OCI-LY7 (cell line): ENCODE measurements at regions not wholly inside any gene's neighbourhood (a gene's known extent, or its start where the extent isn't known, plus 50 kb on each side); places are given as distances from the start of the nearest gene placed in this dataset.

Source experiments
- EZH2phosphoT487 ChIP-seq: fragments of 200-600 bp; sonication (generic); IDR thresholded peaks from 2 replicates; pipeline ENCODE4 v1.6.1; 2018; ENCODE audit warnings: low read depth, borderline replicate concordance, mild to moderate bottlenecking, mixed run types, antibody characterized with exemption, low read length, moderate library complexity, mixed read lengths
- TF ChIP-seq, protein P1 (sequence below): fragments of 200-600 bp; sonication (generic); conservative IDR thresholded peaks from 2 replicates; pipeline ENCODE4 v1.5.1; 2014; ENCODE audit warnings: mild to moderate bottlenecking, antibody characterized with exemption, low read length, moderate library complexity, mixed read lengths

DNA sequence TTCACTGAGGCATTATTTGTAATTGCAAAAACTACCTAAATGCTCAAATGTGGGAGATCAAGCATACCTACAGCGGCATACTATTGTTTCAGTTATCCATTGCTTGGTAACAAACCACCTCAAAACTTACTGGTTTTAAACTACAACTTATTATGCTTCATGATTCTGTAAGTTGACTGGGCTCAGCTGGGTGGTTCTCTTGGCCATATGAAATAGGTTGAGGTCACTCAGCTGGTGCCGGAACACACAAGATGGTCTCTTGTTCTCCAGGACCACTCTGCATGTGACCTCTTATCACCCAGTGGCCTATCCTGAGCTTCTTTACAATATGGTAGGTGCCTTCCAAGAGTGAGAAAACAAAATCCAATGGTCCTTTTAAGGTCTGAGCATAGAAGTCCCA is 195.4 kb upstream of the FGGY start:
- TF ChIP-seq, protein P1, sequence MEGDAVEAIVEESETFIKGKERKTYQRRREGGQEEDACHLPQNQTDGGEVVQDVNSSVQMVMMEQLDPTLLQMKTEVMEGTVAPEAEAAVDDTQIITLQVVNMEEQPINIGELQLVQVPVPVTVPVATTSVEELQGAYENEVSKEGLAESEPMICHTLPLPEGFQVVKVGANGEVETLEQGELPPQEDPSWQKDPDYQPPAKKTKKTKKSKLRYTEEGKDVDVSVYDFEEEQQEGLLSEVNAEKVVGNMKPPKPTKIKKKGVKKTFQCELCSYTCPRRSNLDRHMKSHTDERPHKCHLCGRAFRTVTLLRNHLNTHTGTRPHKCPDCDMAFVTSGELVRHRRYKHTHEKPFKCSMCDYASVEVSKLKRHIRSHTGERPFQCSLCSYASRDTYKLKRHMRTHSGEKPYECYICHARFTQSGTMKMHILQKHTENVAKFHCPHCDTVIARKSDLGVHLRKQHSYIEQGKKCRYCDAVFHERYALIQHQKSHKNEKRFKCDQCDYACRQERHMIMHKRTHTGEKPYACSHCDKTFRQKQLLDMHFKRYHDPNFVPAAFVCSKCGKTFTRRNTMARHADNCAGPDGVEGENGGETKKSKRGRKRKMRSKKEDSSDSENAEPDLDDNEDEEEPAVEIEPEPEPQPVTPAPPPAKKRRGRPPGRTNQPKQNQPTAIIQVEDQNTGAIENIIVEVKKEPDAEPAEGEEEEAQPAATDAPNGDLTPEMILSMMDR: no peak
- TF ChIP-seq EZH2phosphoT487: no peak
